GM18519 (cell line): ENCODE measurements at regions not wholly inside any gene's neighbourhood (a gene's known extent, or its start where the extent isn't known, plus 50 kb on each side); places are given as distances from the start of the nearest gene placed in this dataset.
A peak's percentile ranks its signal among the peaks of the same experiment; 100 is the strongest.
"Not testable (repeated sequence)": the region's sequence is repeated elsewhere in the genome, so short reads cannot be mapped to it uniquely, and the experiment has no call there.

Experiments used
- ATAC-seq: cut with Tn5 transposase; IDR thresholded peaks from one replicate; pipeline ENCODE4 v1.9.1; 2021; ENCODE audit warnings: mild to moderate bottlenecking, moderate library complexity; ENCODE audit not compliant: unreplicated experiment, low FRiP score

- ATAC-seq, result no peak
Measured at GRCh38 chr3:194054016-194054415, 81.9 kb upstream of the HES1 start.

- no peak for ATAC-seq
Measured at GRCh38 chr3:194054540-194054939, 81.4 kb upstream of the HES1 start.

- no peak for ATAC-seq
Measured at GRCh38 chr3:194054961-194055360, 81.0 kb upstream of the HES1 start.

GRCh38 chr3:194056323-194056722 is 79.6 kb upstream of the HES1 start:
- ATAC-seq, result not testable (repeated sequence)

- no peak for ATAC-seq
Measured at GRCh38 chr3:194056731-194057415, 79.1 kb upstream of the HES1 start.

GRCh38 chr3:194057570-194058188 is 78.3 kb upstream of the HES1 start:
- ATAC-seq, result no peak

- ATAC-seq, result no peak
Measured at GRCh38 chr3:194058189-194058571, 77.8 kb upstream of the HES1 start.

- ATAC-seq, result no peak
Measured at GRCh38 chr3:194058753-194059152, 77.2 kb upstream of the HES1 start.

- ATAC-seq, result no peak
Measured at GRCh38 chr3:194061421-194062030, 74.4 kb upstream of the HES1 start.

GRCh38 chr3:194062830-194063229 is 73.1 kb upstream of the HES1 start:
- ATAC-seq, result no peak

GRCh38 chr3:194064380-194065332 is 71.3 kb upstream of the HES1 start:
- no peak for ATAC-seq

- ATAC-seq, result not testable (repeated sequence)
Measured at GRCh38 chr3:194067327-194067726, 68.6 kb upstream of the HES1 start.

- no peak for ATAC-seq
Measured at GRCh38 chr3:194067949-194068362, 68.0 kb upstream of the HES1 start.

GRCh38 chr3:194069421-194070219 is 66.3 kb upstream of the HES1 start:
- ATAC-seq, result no peak

- ATAC-seq, result no peak
Measured at GRCh38 chr3:194070220-194070633, 65.7 kb upstream of the HES1 start.

GRCh38 chr3:194070634-194071409 is 65.1 kb upstream of the HES1 start:
- peak; percentile 74 for ATAC-seq

- ATAC-seq, result no peak
Measured at GRCh38 chr3:194072097-194072428, 63.9 kb upstream of the HES1 start.

GRCh38 chr3:194072691-194073279 is 63.2 kb upstream of the HES1 start:
- ATAC-seq, result no peak

GRCh38 chr3:194073926-194074325 is 62.0 kb upstream of the HES1 start:
- no peak for ATAC-seq
